HepG2 (cell line): ENCODE measurements at regions not wholly inside any gene's neighbourhood (a gene's known extent, or its start where the extent isn't known, plus 50 kb on each side); places are given as distances from the start of the nearest gene placed in this dataset.

Source experiments
- ATAC-seq: fragments of 200-7000 bp; cut with Tn5 transposase; 3 replicates; pipeline ENCODE4 v1.9.1; 2020; ENCODE audit warnings: mild to moderate bottlenecking, moderate library complexity
- BruUV-seq: library from RNA; stranded (reverse); fragments of 400-500 nt; replicated peaks from 2 replicates; lab custom pipeline; 2021; lab: Mats Ljungman, UMichigan
- CTCF ChIA-PET: fragments of 300-600 bp; formaldehyde crosslinking; extraction: SDS; loops from one replicate; lab custom pipeline; 2021; ENCODE audit warnings: low total read pairs, inconsistent platforms, low intra/inter-chr PET ratio; lab: Yijun Ruan, JAX
- POLR2A ChIA-PET: fragments of 350-600 bp; sonication (Branson Sonifier 250); formaldehyde crosslinking; loops from one replicate; lab custom pipeline; 2020; ENCODE audit warnings: antibody characterized with exemption, inconsistent platforms; lab: Yijun Ruan, JAX
- DNase-seq: peaks from one replicate; pipeline ENCODE4 v3.0.0-alpha.2; 2015; ENCODE audit warnings: low spot score
- FAIRE-seq: peaks from 3 replicates; lab custom pipeline; 2011; peaks lifted over from hg19 to GRCh38; lab: Jason Lieb, UNC
- H2AFZ ChIP-seq: one replicate; pipeline ENCODE4 v1.6.1; 2011; ENCODE audit warnings: low read length, inconsistent platforms
- H3K27ac ChIP-seq: fragments of 300-600 bp; 3 replicates; pipeline ENCODE4 v1.8.0; 2011; ENCODE audit warnings: mixed run types, mild to moderate bottlenecking, mixed read lengths, low read length, inconsistent platforms; ENCODE audit not compliant: insufficient read depth; ENCODE audit errors: extremely low read length
- H3K27me3 ChIP-seq, 2 experiments: fragments of 200-600 bp in 1 of 2; 2 replicates in 1 of 2; 3 replicates in 1 of 2; pipeline versions ENCODE4 v1.6.0 to v1.8.0; 2011; ENCODE audit warnings: low read length in 2 of 2, mild to moderate bottlenecking in 2 of 2, moderate library complexity in 2 of 2, inconsistent platforms in 1 of 2; ENCODE audit not compliant: insufficient read depth in 2 of 2, control insufficient read depth in 1 of 2
- H3K36me3 ChIP-seq, 2 experiments: fragments of 200-600 bp in 1 of 2; replicated peaks in 1 of 2; 2 replicates in 1 of 2; 3 replicates in 1 of 2; pipeline versions ENCODE4 v1.5.1 to v1.8.0; 2011; ENCODE audit warnings: low read length in 2 of 2, inconsistent platforms in 1 of 2; ENCODE audit not compliant: insufficient read depth in 2 of 2, control insufficient read depth in 1 of 2
- H3K4me1 ChIP-seq: 2 replicates; pipeline ENCODE4 v1.5.1; 2012; ENCODE audit warnings: low read length, inconsistent platforms; ENCODE audit not compliant: insufficient read depth
- H3K4me2 ChIP-seq: 2 replicates; pipeline ENCODE4 v1.6.0; 2011; ENCODE audit warnings: low read depth, low read length, inconsistent platforms
- H3K4me3 ChIP-seq, 3 experiments: fragments of 200-600 bp in 1 of 3; sonication (generic), shearing (Covaris generic) in 1 of 3; replicated peaks in 1 of 3; 2 replicates each; pipeline ENCODE4 v1.5.1; 2011 to 2016; ENCODE audit warnings: low read length in 3 of 3, inconsistent platforms in 2 of 3, low read depth in 2 of 3, mild to moderate bottlenecking in 2 of 3, control low read depth in 1 of 3, mixed read lengths in 1 of 3; ENCODE audit not compliant: insufficient read depth in 1 of 3
- H3K79me2 ChIP-seq: one replicate; pipeline ENCODE4 v1.6.1; 2011; ENCODE audit warnings: low read length, inconsistent platforms; ENCODE audit not compliant: insufficient read depth
- H3K9ac ChIP-seq: 2 replicates; pipeline ENCODE4 v1.6.0; 2011; ENCODE audit warnings: mild to moderate bottlenecking, low read depth, low read length, inconsistent platforms; ENCODE audit not compliant: insufficient read depth
- H3K9me3 ChIP-seq: 2 replicates; pipeline ENCODE4 v1.5.1; 2012; ENCODE audit warnings: mild to moderate bottlenecking, low read length
- H4K20me1 ChIP-seq: 2 replicates; pipeline ENCODE4 v1.6.0; 2011; ENCODE audit warnings: inconsistent platforms, mild to moderate bottlenecking, low read length, moderate library complexity; ENCODE audit not compliant: insufficient read depth
- GABPB1 ChIP-seq: IDR thresholded peaks from 2 replicates; pipeline ENCODE4 v1.6.1; 2016; ENCODE audit warnings: mild to moderate bottlenecking, missing genetic modification reagents, moderate library complexity, missing compliant biosample characterization
- HNF4G ChIP-seq, 2 experiments: sonication (generic) in 1 of 2; formaldehyde crosslinking in 1 of 2; IDR thresholded peaks; 2 replicates each; pipeline versions ENCODE4 v1.4.0 to v1.6.1; 2011 to 2020; ENCODE audit warnings: borderline replicate concordance in 2 of 2, low read depth in 2 of 2, mild to moderate bottlenecking in 2 of 2, low read length in 1 of 2, missing genetic modification reagents in 1 of 2, moderate library complexity in 1 of 2
- HNRNPK ChIP-seq: fragments of 200-400 bp; formaldehyde crosslinking; IDR thresholded peaks from 2 replicates; pipeline ENCODE4 v1.6.1; 2018; ENCODE audit warnings: low read length, low read depth, moderate library complexity, mild to moderate bottlenecking; ENCODE audit not compliant: poor library complexity, severe bottlenecking
- ISX ChIP-seq: sonication (generic); formaldehyde crosslinking; conservative IDR thresholded peaks from 2 replicates; pipeline ENCODE4 v1.5.0; 2020; ENCODE audit warnings: missing genetic modification reagents
- MYC ChIP-seq: sonication (generic); formaldehyde crosslinking; IDR thresholded peaks from 2 replicates; pipeline ENCODE4 v1.9.0; 2021; ENCODE audit warnings: missing genetic modification reagents, borderline replicate concordance
- POGZ ChIP-seq: sonication (generic); formaldehyde crosslinking; IDR thresholded peaks from 2 replicates; pipeline ENCODE4 v1.4.0; 2020; ENCODE audit warnings: mild to moderate bottlenecking, missing genetic modification reagents
- RFX3 ChIP-seq: IDR thresholded peaks from 2 replicates; pipeline ENCODE4 v1.6.1; 2016; ENCODE audit warnings: missing biosample characterization, missing genetic modification reagents
- SCMH1 ChIP-seq: sonication (generic); formaldehyde crosslinking; IDR thresholded peaks from 2 replicates; pipeline ENCODE4 v1.9.0; 2021; ENCODE audit warnings: missing genetic modification reagents, mild to moderate bottlenecking, borderline replicate concordance
- TSC22D2 ChIP-seq: sonication (generic); formaldehyde crosslinking; IDR thresholded peaks from 2 replicates; pipeline ENCODE4 v1.5.1; 2020; ENCODE audit warnings: missing genetic modification reagents, mild to moderate bottlenecking, borderline replicate concordance
- ZEB1 ChIP-seq: IDR thresholded peaks from 2 replicates; pipeline ENCODE4 v1.6.1; 2012; ENCODE audit warnings: mild to moderate bottlenecking, low read depth, inconsistent platforms; ENCODE audit not compliant: insufficient replicate concordance
- ZNF598 ChIP-seq: sonication (generic); formaldehyde crosslinking; IDR thresholded peaks from 2 replicates; pipeline ENCODE4 v1.5.1; 2020; ENCODE audit warnings: mild to moderate bottlenecking, missing genetic modification reagents, borderline replicate concordance
- ZNF7 ChIP-seq: IDR thresholded peaks from 2 replicates; pipeline ENCODE4 v1.6.1; 2016; ENCODE audit warnings: missing biosample characterization, missing genetic modification reagents
- ZNF773 ChIP-seq: sonication (generic); formaldehyde crosslinking; IDR thresholded peaks from 2 replicates; pipeline ENCODE4 v1.4.0; 2020; ENCODE audit warnings: missing genetic modification reagents, borderline replicate concordance
- ZSCAN21 ChIP-seq: sonication (generic); formaldehyde crosslinking; IDR thresholded peaks from 2 replicates; pipeline ENCODE4 v1.8.0; 2022; ENCODE audit warnings: mild to moderate bottlenecking, missing genetic modification reagents, moderate library complexity, borderline replicate concordance
- WGBS: methylation state at CpG from one replicate; pipeline ENCODE4 v1.1.6; 2017; ENCODE audit warnings: low lambda C conversion rate; 5-methylcytosine and 5-hydroxymethylcytosine counted together
- in situ Hi-C: cut with HindIII; loops from 2 replicates; pipeline ENCODE4 v1.10.0; 2017; ENCODE audit warnings: low pct_unique_long_range_greater_than_20kb; ENCODE audit not compliant: extremely low pct_ligation_motif_present
- intact Hi-C: fragments of 100-400 bp; cut with micrococcal nuclease; formaldehyde crosslinking; loops from one replicate; pipeline ENCODE4 v1.10.0; 2022; ENCODE audit not compliant: unreplicated experiment
- TF ChIP-seq, protein P1 (sequence below), 2 experiments: sonication (generic) in 1 of 2; formaldehyde crosslinking in 1 of 2; IDR thresholded peaks; 2 replicates each; pipeline versions ENCODE4 v1.4.0 to v1.6.1; 2016 to 2020; ENCODE audit warnings: borderline replicate concordance in 1 of 2, low read depth in 1 of 2, mild to moderate bottlenecking in 1 of 2, missing genetic modification reagents in 1 of 2
- TF ChIP-seq, protein P2 (sequence below): IDR thresholded peaks from 2 replicates; pipeline ENCODE4 v1.6.1; 2018; ENCODE audit warnings: missing genetic modification reagents
- TF ChIP-seq, protein P3 (sequence below): IDR thresholded peaks from 2 replicates; pipeline ENCODE4 v1.6.1; 2016; ENCODE audit warnings: mild to moderate bottlenecking

DNA sequence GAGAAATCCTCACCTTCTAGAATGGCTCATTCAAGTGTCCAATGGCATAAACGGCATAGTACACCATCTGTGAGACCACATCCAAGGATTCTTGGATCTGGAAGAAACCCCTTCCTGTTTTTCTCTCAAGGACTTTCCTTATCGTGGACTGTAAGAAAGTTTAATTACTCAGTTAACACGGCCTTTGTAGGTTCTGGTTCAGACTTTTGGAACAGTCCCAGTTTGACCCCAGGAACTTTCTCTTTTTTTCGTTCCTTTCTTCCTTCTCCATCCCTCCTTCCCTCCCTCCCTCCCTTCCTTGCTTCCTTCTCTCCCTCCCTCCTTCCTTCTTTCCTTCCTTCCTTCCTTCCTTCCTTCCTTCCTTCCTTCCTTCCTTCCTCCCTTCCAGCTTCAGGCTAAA is 343.5 kb upstream of the SMIM31 start:
- no TSS peak for BruUV-seq
- no peak overlapping the region for H3K4me2 ChIP-seq
- no peaks in the 10 kb centered on the region for H3K4me1 ChIP-seq
- H3K36me3 ChIP-seq: no peaks in the 10 kb centered on the region
- no peak for ATAC-seq
- CTCF ChIA-PET: no interaction called here
- TF ChIP-seq MYC (CRISPR knock-in tag): no peak
- no peak for TF ChIP-seq GABPB1
- TF ChIP-seq, protein P1, sequence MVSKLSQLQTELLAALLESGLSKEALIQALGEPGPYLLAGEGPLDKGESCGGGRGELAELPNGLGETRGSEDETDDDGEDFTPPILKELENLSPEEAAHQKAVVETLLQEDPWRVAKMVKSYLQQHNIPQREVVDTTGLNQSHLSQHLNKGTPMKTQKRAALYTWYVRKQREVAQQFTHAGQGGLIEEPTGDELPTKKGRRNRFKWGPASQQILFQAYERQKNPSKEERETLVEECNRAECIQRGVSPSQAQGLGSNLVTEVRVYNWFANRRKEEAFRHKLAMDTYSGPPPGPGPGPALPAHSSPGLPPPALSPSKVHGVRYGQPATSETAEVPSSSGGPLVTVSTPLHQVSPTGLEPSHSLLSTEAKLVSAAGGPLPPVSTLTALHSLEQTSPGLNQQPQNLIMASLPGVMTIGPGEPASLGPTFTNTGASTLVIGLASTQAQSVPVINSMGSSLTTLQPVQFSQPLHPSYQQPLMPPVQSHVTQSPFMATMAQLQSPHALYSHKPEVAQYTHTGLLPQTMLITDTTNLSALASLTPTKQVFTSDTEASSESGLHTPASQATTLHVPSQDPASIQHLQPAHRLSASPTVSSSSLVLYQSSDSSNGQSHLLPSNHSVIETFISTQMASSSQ (IDR thresholded peaks at IDR 0.05; ENCODE audit: low read depth): no peak
- TF ChIP-seq, protein P1 (CRISPR knock-in tag; IDR thresholded peaks at IDR 0.05; ENCODE audit: borderline replicate concordance): no peak
- TF ChIP-seq ZNF7 (CRISPR knock-in tag): no peak
- TF ChIP-seq ZSCAN21 (CRISPR knock-in tag): no peak
- TF ChIP-seq, protein P2, sequence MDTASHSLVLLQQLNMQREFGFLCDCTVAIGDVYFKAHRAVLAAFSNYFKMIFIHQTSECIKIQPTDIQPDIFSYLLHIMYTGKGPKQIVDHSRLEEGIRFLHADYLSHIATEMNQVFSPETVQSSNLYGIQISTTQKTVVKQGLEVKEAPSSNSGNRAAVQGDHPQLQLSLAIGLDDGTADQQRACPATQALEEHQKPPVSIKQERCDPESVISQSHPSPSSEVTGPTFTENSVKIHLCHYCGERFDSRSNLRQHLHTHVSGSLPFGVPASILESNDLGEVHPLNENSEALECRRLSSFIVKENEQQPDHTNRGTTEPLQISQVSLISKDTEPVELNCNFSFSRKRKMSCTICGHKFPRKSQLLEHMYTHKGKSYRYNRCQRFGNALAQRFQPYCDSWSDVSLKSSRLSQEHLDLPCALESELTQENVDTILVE (CRISPR knock-in tag): no peak
- no peak for TF ChIP-seq RFX3 (CRISPR knock-in tag)
- no peak for TF ChIP-seq ZNF598 (CRISPR knock-in tag)
- no peak for TF ChIP-seq TSC22D2 (CRISPR knock-in tag)
- no peak for TF ChIP-seq SCMH1 (CRISPR knock-in tag)
- TF ChIP-seq, protein P3, sequence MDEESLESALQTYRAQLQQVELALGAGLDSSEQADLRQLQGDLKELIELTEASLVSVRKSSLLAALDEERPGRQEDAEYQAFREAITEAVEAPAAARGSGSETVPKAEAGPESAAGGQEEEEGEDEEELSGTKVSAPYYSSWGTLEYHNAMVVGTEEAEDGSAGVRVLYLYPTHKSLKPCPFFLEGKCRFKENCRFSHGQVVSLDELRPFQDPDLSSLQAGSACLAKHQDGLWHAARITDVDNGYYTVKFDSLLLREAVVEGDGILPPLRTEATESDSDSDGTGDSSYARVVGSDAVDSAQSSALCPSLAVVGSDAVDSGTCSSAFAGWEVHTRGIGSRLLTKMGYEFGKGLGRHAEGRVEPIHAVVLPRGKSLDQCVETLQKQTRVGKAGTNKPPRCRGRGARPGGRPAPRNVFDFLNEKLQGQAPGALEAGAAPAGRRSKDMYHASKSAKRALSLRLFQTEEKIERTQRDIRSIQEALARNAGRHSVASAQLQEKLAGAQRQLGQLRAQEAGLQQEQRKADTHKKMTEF (CRISPR knock-in tag): no peak
- TF ChIP-seq HNRNPK: no peak
- TF ChIP-seq ISX (CRISPR knock-in tag): no peak
- no peak for TF ChIP-seq ZEB1
- no peak for TF ChIP-seq HNF4G (IDR thresholded peaks at IDR 0.05; ENCODE audit: borderline replicate concordance, low read depth, low read length)
- no peak for TF ChIP-seq HNF4G (CRISPR knock-in tag; IDR thresholded peaks at IDR 0.05; ENCODE audit: borderline replicate concordance, low read depth)
- TF ChIP-seq ZNF773 (CRISPR knock-in tag): no peak
- TF ChIP-seq POGZ (CRISPR knock-in tag): no peak
- H2AFZ ChIP-seq: no peak overlapping the region
- DNase-seq: no peak
- no peaks in the 10 kb centered on the region for H3K79me2 ChIP-seq
- 3% methylated on average over 4 of the region's 4 CpGs for WGBS
- in situ Hi-C loops: no loop called here
- no peaks in the 10 kb centered on the region for H4K20me1 ChIP-seq
- no peak for FAIRE-seq
- no peak overlapping the region for H3K9ac ChIP-seq
- intact Hi-C loops: no loop called here
- H3K4me3 ChIP-seq: no peak overlapping the region
- no peak overlapping the region for H3K27ac ChIP-seq
- H3K9me3 ChIP-seq: no peaks in the 10 kb centered on the region
- POLR2A ChIA-PET: no interaction called here
- no peaks in the 10 kb centered on the region for H3K27me3 ChIP-seq
